ENCODE measurements at regions not wholly inside any gene's neighbourhood (a gene's known extent, or its start where the extent isn't known, plus 50 kb on each side); places are given as distances from the start of the nearest gene placed in this dataset.

DNA sequence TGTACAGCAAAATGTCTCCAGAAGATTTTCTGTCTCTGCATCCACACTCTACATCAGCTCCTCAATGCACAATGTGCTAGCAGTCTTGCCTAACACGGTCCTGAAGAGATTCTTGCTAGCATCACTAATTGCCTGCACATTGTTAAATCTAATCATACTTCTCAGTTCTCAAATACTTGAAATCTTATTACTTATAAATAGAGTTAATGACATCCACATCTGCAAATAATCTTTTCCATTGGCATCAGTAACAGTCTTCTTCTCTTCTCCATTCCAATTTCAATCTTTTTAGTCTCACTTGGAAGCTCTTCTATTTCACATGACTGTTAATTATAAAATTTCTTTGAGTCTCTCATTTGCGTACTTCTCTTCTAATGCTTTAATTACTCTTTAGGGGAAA is 630.5 kb upstream of the SLITRK6 start:
- TF ChIP-seq CTCF (IDR thresholded peaks at IDR 0.05) (no peak), POLR2A (IDR thresholded peaks at IDR 0.05) (no peak), EP300 (IDR thresholded peaks at IDR 0.05; ENCODE audit: low read depth) (no peak)

All from transverse colon (tissue), 3 donors.